Jurkat, Clone E6-1 (cell line): ENCODE measurements at regions not wholly inside any gene's neighbourhood (a gene's known extent, or its start where the extent isn't known, plus 50 kb on each side); places are given as distances from the start of the nearest gene placed in this dataset.

Experiments
- DNase-seq: peaks from one replicate; pipeline ENCODE4 v3.0.0-alpha.2; 2011; ENCODE audit warnings: low read depth, low spot score
- H3K4me3 ChIP-seq: 2 replicates; pipeline ENCODE4 v1.5.1; 2011; ENCODE audit warnings: mild to moderate bottlenecking, low read length, control low read depth, moderate library complexity

DNA sequence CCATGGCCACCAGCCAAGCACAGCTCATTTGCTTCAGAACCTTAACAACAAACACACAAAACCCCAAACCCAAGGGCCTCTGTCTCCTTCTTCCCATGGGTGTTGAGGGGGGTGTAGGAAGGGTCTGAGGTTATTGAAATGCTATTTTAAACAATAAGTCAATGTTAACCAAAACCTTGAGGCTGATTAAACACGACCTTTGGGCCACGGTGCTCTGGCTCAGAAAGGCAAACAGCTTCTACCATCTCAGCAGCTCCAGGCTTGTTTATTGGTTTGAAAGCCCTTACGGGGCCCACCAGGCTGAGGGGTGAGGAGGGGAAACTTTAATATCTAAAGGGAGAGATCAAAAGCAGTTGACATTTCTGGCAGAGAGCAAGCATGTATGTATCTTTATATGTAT lies 185.7 kb upstream of the IRX6 start:
- DNase-seq = no peak
- H3K4me3 ChIP-seq = no peak overlapping the region

DNA sequence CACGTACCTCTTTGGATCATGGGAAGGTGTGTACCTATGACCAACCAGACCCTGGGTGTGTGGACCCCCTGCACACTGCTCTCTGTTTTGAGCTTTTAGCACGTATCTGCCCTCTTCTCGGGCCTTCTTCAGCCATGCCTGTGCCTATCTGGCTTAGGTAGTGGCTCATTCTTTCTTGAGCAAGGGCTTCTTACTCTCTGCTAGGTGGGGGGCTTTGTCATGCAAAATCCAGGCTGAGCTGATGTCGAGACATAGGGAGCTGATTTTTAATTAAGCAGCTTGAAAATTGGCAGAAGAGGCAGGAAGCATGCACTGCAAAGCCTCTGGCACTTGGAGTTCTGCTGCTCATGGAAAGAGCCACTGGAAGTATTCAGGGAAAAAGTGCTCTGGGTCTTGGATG lies 181.6 kb upstream of the IRX6 start:
- DNase-seq = no peak
- no peak overlapping the region for H3K4me3 ChIP-seq

DNA sequence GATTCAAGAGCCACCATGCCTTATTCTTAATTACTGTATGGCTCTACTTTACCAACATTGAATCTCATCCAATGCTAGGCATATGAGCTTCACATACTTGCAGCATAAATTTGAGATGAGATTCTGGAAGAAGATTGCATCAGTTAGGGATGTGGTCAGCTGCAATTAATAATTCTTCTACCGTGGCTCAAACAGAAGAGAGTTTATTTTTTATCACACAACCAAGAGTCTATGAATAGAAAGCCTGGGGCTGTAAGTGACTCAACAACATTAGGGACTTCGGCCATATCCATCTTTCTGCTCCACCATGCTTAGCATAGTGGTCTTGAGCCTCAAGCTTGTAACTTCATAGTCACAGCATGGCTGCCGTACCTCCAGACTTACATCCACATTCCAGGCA lies 179.4 kb upstream of the IRX6 start:
- no peak for DNase-seq
- no peak overlapping the region for H3K4me3 ChIP-seq

DNA sequence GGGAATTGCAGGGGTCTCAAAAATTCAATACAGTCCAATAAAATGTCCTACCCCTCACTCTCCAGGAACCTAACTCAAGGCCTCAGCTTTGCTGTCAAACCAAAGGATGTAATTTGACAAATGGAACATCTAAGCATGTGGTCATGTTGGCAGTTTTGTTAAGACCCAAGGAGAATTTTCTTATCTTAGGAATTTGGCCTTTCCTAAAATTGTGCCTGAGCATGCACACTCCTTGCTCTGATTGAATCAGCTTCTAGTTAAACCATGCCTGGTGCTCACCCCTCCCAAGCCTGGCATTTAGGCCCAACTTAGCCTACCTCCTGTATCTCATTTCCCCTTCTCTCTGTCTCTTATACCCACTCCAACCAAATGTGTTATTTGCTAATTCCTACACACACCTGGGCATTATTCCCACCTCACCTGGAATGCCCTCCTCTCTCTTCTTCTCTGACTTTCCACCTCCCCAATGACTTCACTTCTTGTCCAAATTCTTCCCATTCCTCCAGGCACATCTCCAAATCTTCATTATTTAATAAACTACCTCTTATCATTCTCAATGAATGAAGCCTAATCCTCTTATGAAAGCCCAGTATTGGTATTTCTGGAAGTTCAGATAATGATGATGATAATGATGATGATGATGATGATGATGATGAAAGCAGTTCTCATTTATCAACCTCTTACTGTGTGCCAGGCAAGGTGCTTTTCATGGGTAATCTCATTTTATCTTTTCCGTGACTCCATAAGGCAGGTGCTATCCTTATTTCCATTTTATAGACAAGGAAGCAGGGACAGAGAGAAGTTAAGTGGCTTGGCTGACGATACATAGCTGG lies 178.0 kb upstream of the IRX6 start:
- DNase-seq = no peak
- no peak overlapping the region for H3K4me3 ChIP-seq

DNA sequence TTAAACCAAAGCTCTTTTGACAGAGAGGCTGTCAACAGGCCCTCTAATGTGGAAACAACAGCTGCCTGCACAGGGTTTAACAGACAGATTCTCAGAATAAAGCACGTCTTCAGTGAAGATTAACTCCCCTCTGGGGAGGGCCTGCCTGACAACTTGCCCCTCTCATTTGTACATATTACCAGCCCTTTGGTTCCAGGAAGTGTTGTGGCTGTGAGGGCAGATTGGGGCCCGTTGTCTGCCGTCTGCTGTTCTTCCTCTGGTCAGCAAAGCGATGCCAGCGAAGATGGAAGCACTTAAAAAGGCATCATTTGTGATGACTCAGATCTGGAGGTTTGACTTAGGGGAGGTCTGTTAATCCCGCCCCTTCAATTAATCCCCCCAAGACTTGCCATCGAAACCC lies 177.0 kb upstream of the IRX6 start:
- no peak overlapping the region for H3K4me3 ChIP-seq

DNA sequence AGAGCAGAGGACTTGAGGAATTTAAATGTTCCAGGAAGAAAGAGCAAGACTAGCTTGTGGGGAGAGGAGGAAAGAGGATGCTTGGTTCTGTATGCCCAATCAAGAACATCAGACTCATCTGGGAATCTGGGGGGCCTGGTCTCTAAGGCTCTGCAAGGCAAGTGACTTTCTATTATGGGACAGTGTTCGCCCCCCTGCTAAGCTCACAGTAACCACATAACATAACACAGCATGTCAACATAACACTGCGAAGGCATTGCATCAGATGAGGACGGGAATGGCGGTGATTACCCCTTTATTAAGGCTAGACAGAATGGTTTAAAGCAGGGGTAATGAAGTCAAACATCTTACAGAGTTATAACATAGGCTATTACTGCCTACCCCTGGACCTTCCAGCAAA lies 176.6 kb upstream of the IRX6 start:
- H3K4me3 ChIP-seq = no peak overlapping the region
- DNase-seq = no peak

More for the DNA sequence above, 177.0 kb upstream of the IRX6 start:
- DNase-seq = no peak

DNA sequence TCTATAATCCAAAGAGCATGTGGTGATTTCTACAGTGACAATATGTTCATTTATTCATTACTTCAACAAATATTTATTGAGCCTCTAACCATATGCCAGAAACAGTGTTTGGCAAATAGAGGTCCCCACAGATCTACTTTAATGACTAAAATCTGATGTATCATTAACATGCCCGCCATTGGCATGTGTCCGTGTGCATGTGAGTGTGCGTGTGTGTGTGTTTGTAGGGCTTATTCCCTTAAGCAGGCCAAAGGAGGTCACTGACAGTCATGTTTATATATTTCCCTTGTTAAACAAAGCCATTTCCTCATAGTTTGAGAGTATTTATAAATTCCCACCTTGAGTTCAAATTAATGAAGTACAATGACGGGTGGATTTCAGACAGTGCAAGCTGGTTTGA lies 174.4 kb upstream of the IRX6 start:
- DNase-seq = no peak
- H3K4me3 ChIP-seq = no peak overlapping the region

DNA sequence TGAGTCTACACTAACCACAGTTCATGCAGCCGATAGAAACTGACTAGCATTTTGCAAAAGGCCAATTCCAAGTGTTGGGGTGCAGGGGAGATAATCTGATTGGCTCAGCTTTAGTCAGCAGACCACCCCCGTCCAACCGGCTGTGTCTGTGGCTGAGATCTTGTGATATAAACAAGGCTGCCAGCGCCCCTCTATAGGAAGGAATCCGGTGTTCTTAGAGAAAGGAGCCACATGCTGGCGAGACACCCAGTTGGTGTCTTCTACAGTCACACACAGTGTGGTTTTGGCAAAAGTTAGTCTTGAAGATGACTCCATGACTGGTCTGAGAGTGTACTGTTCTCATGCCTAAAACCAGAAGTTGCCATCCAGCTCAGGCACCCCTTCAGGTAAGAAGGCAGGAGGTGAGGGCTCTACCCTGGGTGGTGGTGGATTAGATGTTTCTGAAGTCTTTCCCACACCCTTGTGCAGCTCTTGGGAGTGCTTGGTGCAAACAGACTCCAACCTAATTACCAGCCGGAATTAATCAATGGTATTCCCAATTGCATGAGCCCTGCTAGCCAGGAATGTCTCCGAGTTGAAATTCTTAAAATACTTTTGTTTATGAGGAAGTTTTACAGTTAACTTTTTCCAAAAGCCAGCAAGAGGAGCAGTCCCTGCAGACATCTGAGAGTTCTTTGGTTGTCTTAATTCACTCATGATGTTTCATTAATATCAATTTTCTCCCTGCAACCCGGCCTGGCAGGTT lies 172.3 kb upstream of the IRX6 start:
- no peak for DNase-seq

DNA sequence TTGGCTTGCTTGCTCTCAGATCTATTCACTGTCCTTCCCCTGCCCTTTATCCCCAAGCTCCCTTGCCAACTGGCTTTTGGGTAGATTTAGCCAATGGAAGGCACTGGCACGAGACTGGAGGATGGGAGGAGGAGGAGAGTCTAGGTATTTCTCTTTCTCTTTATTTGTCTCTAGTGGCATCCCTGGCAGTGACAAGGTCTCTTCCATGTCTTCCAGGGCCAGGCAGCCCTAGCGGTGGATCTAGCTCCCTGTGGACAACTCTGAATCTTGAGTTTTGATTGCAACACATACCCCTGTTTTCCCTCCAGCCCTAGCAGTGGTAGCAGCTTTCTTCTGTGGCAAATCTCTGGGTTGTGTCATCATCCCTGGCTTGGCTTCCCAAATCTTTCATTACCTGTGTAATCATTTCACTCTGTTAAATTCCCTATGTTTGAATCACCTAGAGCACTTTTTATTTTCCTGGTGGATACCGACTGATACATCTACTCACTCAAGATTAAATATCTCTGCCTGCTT lies 171.1 kb upstream of the IRX6 start:
- no peak for DNase-seq
- no peak overlapping the region for H3K4me3 ChIP-seq

More for the DNA sequence above, 172.3 kb upstream of the IRX6 start:
- H3K4me3 ChIP-seq = no peak overlapping the region

DNA sequence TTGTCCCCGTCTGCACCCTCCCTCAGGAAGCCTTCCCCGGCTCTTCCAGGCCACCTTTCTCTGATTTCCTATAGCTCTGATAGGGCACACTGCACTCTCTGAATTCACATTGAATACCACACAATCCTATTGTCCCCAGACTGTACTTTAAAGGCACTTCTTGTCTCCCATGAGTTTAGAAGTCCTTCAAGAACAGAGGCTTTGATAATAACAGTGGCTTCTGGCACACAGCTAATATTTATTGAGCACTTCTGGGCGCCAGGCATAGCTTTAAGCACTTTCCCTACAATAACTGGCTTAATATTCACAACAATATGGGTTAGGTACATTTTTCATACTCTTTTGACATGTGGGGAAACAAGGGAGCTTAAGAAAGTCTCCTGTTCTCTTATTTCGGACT lies 169.7 kb upstream of the IRX6 start:
- no peak for DNase-seq
- no peak overlapping the region for H3K4me3 ChIP-seq

DNA sequence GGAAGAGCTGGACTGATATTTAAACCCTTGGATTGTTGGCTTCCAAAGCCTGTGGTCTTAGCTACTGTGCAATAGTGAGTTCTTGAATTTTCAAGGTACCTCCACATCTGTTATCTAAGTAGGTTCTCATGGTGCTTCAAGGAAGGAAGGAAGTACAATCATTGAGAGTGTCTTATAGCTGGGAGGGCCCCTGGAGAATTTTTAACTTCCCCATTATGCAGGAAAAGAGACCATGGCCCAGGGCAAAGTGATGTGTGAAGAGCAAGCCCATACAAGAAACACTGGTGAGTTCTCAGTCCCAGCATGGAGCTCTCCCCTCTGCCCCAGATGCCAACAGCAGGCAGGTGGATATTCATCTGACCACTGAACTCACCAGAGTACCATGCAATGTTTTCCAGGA lies 169.0 kb upstream of the IRX6 start:
- no peak for DNase-seq
- no peak overlapping the region for H3K4me3 ChIP-seq

DNA sequence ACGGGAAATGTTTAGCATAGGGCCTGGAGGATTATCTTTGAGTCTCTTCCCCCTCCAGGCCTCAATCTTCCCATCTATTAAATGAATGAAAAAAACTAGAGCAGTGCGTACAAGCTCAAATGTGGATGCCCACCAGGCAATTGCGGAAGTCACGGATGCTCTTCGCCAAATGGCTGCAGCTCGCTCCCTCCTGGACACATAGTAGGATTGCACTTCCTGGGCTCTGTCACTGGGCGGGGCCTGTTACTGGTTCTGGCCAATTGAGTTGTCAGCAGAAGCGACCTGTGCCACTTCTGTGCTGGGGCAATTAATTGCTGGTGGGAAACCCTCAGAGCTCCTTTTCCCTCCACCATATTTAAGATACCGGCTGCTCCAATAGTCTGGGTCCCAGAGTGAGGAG lies 168.2 kb upstream of the IRX6 start:
- no peak overlapping the region for H3K4me3 ChIP-seq
- no peak for DNase-seq

DNA sequence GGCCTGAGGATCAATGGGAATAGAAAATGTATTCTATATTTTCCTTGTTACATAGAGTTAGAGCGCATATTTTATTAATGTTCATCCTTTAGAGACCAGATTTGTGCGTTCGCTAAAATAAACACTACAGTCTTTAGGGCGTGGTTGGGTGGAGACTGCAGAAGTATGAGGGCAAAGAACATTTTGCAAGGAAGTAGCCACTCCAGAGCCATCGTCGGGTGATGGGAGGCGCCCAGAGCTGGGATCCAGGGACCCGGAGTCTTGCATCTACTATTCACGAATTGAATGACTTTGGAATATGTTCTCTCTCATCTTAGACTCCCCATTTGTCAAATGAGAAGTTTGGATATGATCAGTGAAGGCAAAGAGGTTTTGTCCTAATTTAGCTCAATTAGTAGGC lies 154.2 kb upstream of the IRX6 start:
- DNase-seq = no peak
- no peak overlapping the region for H3K4me3 ChIP-seq

DNA sequence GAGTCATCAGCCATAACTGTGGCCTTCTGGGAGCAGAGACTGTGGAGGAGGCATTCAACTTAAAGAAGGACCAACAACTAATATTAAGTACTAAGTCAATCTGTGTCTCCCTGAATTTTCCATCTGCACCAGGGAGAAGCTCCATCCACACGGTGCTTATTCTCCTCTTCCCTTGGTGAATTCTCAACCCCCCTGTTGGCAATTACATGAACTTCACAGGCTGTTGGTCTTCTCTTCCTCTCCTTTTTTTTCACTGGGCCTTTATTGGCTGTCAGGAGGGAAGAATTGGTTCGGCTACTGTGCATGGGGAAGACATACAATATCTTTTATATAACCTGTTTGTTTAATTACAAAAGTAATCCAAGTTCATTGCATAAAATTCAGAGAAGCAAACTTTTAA lies 152.8 kb upstream of the IRX6 start:
- no peak overlapping the region for H3K4me3 ChIP-seq
- no peak for DNase-seq

DNA sequence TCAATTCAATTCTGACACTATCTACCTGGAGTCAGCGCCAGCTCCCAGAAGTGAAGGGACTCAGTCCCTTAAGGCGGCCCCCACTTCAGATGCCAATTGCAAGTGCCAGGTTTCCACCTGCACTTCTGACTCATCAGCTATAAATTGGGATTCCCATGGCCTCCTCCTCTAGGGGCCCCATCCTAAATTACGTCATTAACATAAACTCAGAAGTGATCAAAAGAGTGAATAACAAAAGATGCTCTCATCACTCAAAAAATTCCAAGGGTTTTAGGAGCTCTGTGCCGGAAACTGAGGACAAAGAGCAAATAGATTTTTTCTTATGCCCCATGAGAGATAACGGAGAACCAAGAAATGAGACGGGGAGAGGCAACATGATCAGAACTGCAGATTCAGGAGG lies 148.6 kb upstream of the IRX6 start:
- no peak overlapping the region for H3K4me3 ChIP-seq

DNA sequence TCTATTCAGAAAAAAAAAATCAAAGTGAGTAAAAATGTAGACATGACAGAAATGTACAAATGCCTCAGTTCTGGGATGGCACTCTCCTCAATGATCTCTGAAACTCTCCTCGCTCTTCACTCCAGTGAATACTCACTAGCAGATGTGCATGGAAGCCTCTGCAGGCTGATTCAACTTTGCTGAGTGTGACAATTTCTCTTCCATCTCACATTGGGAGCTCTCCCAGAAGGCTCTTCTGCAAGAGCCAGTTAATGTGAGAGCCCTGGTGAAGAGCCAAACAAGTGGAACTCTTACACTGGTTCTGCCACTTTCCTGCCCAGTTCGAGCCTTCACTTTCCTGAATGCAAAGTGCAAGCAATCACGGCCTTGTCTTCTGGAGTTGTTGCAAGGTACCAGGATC lies 147.1 kb upstream of the IRX6 start:
- no peak for DNase-seq
- H3K4me3 ChIP-seq = no peak overlapping the region

More for the DNA sequence above, 148.6 kb upstream of the IRX6 start:
- DNase-seq = no peak

DNA sequence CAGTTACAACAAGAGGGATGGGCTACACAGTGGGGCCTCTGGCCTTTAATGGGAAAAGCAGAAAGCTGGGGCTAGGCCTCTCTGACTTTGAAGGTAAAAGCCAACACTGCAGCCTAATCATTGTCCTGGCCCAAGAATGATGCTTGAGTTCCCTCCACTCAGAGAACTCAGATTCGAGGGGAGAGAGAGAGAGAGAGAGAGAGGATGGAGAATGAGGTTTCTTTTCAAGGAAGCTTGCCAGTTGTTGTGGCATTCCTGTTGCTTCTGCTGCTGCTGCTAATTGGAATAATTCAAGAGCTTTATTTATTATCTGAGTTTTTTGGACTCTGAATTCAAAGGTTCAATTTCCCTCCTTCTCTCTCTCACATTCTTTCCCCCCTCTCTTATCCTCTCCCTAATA lies 144.6 kb upstream of the IRX6 start:
- DNase-seq = no peak
- H3K4me3 ChIP-seq = no peak overlapping the region

DNA sequence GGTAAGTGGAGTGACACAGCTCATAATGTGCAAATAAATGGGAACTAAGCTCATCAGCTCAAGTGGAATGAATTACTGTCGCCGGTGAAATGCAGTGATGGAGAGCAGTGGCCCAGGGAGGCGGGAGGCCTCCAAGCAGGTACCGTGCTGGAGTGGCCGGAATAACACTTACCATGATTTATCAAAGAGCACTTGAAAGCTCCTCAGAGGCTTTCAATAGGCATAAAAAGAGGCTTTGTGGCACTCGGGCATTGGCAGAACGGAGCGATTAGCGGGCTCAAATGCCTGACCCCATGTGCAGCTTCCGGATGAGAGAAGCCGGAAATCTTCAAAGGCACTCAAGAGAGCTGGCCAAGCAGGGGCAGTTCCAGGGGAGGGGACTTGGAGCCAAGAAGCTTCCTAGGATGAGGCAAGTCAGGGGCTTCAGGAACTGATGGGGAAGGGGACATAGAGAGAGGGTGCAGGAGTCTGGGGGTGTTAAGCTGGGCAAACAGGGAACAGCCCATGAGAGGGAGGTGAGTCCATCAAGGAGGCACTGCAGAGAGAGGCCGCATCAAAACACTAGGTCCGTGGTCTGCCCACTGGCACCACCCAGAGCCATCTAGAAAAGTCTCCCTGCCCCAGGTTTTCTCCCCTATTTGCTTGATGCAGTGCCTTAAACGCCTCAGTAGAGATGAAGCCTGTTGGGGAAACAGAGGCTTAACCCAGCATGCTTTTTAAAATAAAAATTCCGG lies 144.0 kb upstream of the IRX6 start:
- no peak overlapping the region for H3K4me3 ChIP-seq
- DNase-seq = no peak

DNA sequence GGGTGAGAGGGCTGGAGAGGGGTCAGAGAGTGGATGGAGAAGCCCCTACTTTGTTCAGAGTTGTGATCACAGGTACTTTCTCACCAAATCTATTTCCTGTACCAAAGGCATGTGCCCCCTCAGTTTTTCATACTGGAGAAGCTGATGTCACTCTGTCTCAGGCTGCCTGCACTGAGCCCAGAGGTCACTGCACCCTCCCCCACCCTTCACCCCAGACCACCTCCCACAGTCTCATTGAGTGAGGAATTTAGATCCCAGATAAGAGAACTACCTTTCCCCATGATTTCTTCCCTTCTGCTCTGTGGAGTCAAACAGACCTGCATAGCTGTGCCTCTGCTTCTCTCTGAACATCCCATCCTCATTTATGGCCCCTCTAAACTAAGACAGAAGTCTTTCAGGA lies 140.0 kb upstream of the IRX6 start:
- no peak for DNase-seq
- no peak overlapping the region for H3K4me3 ChIP-seq

DNA sequence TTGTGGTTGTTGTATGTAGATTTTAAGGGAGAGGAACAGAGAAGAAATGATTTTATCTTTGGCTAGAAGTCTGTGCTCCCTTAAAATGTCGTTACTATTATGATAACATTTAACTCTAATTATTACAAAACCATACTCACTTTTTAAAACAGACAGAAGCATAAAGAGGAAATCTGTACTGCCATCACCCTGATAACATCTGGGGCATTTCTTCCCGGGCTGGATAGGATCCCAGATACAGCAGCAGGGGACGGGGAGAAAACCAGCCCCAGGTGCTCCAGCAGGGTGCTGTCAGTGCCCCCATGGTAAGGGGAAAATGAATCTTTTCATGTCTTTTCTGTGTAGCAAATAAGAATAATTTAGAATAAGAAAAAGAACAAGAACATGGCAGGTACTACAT lies 139.4 kb upstream of the IRX6 start:
- no peak overlapping the region for H3K4me3 ChIP-seq

More for the DNA sequence above, 139.4 kb upstream of the IRX6 start:
- no peak for DNase-seq
